ENCODE measurements at regions not wholly inside any gene's neighbourhood (a gene's known extent, or its start where the extent isn't known, plus 50 kb on each side); places are given as distances from the start of the nearest gene placed in this dataset.

DNA sequence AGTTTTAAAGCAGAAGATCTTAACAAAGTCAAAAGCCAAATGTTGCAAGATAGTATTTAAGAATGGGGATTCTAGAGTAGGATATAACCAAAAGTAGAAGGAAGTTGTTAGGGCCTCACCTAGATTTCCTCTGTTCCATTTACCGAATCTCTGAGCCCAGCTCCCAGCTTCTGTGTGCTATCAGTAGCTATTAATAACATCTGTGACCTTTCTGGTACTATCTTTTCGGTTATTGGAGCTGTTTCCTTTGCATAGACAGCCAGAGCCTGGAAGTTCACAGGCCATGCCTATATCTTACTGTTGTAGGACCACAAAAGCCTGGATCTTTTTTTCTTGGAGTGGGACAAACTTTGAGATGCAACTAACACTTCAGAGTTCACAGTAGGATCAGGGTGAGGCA lies 244.2 kb downstream of the PPP1R2C start:
- TF ChIP-seq, protein P1, sequence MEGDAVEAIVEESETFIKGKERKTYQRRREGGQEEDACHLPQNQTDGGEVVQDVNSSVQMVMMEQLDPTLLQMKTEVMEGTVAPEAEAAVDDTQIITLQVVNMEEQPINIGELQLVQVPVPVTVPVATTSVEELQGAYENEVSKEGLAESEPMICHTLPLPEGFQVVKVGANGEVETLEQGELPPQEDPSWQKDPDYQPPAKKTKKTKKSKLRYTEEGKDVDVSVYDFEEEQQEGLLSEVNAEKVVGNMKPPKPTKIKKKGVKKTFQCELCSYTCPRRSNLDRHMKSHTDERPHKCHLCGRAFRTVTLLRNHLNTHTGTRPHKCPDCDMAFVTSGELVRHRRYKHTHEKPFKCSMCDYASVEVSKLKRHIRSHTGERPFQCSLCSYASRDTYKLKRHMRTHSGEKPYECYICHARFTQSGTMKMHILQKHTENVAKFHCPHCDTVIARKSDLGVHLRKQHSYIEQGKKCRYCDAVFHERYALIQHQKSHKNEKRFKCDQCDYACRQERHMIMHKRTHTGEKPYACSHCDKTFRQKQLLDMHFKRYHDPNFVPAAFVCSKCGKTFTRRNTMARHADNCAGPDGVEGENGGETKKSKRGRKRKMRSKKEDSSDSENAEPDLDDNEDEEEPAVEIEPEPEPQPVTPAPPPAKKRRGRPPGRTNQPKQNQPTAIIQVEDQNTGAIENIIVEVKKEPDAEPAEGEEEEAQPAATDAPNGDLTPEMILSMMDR (IDR thresholded peaks at IDR 0.05): no peak
- TF ChIP-seq POLR2A (IDR thresholded peaks at IDR 0.05): no peak
- TF ChIP-seq POLR2AphosphoS5 (IDR thresholded peaks at IDR 0.05): no peak
